GM10266 (cell line): ENCODE measurements at regions not wholly inside any gene's neighbourhood (a gene's known extent, or its start where the extent isn't known, plus 50 kb on each side); places are given as distances from the start of the nearest gene placed in this dataset.

Experiments
- DNase-seq: peaks from one replicate; pipeline ENCODE4 v3.0.0; 2012; ENCODE audit errors: extremely low spot score
- CTCF ChIP-seq: IDR thresholded peaks from 2 replicates; pipeline ENCODE4 v1.5.1; 2012; ENCODE audit warnings: mild to moderate bottlenecking, low read depth; ENCODE audit not compliant: control insufficient read depth, insufficient read depth; ENCODE audit errors: missing control alignments

DNA sequence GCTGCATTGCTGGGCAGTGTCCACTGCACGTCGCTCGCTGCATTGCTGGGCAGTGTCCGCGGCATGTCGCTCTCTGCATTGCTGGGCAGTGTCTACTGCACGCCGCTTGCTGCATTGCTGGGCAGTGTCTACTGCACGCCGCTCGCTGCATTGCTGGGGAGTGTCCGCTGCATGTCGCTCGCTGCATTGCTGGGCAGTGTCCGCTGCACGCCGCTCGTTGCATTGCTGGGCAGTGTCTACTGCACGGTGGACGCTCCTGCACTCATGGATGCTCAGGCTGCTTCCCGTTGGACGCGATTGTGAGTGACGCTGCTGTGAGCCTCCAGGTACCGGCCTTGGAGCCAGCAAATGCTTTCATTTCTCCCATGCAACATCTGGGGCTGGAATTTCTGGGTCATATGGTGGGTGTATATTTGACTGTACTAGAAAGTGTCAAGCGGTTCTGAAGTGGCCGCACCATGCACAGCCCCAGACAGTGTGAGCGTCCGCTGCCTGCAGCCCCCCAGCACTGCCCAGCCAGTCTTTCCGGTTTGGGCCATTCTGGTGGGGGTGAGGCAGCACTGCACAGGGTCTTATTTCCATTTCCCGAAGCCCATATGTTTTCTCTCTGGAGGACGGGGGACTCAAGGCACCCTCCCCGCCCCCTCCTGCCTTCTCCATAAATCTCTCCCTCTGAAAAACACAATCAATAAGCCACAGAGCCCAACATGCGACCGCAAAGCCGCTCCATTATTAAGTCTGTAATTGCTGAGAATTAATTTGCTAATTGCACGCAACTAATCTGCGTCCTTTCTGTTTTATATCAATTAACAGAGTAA lies 97.4 kb downstream of the YTHDF1 start:
- TF ChIP-seq CTCF, result no peak
- DNase-seq, result no peak

GRCh38 chr20:63117661-63118302 lies 98.1 kb downstream of the YTHDF1 start:
- TF ChIP-seq CTCF, result no peak

DNA sequence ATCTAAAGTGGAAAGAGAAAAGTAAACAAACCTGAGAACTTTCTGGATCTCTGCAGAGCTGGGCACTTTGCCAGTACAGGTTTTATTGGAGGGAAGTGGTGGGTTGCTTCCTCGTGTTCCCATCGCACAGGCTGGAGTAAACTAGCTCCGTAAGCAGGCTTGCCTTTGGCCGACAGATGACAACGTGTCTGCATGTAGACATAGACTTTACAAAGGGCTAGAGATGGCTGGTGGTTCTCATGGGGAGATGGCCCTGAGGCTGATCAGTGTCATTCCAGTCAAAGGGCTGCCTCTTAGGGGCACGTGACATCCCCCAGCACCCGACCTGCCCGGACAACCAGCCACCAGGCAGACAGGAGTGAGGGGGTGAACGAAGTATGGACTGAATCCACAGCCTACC lies 98.8 kb downstream of the YTHDF1 start:
- no peak for DNase-seq
- no peak for TF ChIP-seq CTCF

More at GRCh38 chr20:63117661-63118302, 98.1 kb downstream of the YTHDF1 start:
- DNase-seq, result no peak

- no peak for TF ChIP-seq CTCF
Observed at GRCh38 chr20:63116412-63117106, 99.4 kb downstream of the YTHDF1 start.

GRCh38 chr20:63115651-63116411 lies 100.1 kb downstream of the YTHDF1 start:
- no peak for TF ChIP-seq CTCF
- DNase-seq, result no peak

More at GRCh38 chr20:63116412-63117106, 99.4 kb downstream of the YTHDF1 start:
- DNase-seq, result no peak

DNA sequence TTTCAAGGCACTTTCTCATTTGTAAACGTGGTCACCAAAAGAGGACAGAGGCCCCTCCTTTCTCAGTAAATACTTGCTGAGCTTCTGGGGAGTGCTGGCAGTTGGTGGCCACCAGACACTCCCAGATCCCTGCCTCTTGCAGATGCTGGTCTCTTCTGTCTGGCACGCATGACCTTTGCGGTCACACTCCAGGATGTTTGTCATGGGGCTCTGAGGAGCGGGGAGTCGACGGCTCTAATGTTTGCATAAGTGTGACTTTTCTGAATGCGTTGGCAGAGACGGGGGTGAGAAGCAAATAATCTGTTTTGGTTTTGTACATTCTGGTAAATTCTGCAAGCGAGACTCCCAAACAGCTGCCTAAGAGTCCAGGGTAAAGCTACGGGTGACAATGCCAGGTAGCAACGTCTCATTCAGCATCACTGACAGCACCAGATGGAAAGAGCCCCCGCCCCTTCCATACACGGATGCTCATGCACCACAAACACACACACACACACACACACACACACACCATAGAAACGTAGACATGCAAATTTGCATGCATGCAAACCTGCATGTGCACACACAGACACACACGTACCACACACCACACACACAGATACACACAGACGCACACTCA lies 101.1 kb downstream of the YTHDF1 start:
- no peak for TF ChIP-seq CTCF
- no peak for DNase-seq
